ENCODE measurements at regions not wholly inside any gene's neighbourhood (a gene's known extent, or its start where the extent isn't known, plus 50 kb on each side); places are given as distances from the start of the nearest gene placed in this dataset.

- FAIRE-seq (no peak), DNase-seq (no peak)
- H3K27ac ChIP-seq (ENCODE audit: low read depth in 2 of 2, low read length in 2 of 2): no peak overlapping the region
- H3K4me3 ChIP-seq (ENCODE audit: low read length in 3 of 3): no peak overlapping the region
- H3K9ac ChIP-seq (ENCODE audit: low read length in 3 of 3): no peak overlapping the region
- H3K4me1 ChIP-seq (ENCODE audit: control insufficient read depth in 2 of 3, insufficient read depth in 2 of 3, low read depth in 1 of 3, low read length in 3 of 3): no peaks in the 10 kb centered on the region
- TF ChIP-seq CTCF (IDR thresholded peaks at IDR 0.05; ENCODE audit: borderline replicate concordance, extremely low read depth, insufficient read depth): no peak
- no peaks in the 10 kb centered on the region for H3K36me3 ChIP-seq (ENCODE audit: control insufficient read depth in 2 of 3, insufficient read depth in 3 of 3, low read length in 3 of 3)
- H3K9me3 ChIP-seq (ENCODE audit: control insufficient read depth in 2 of 3, insufficient read depth in 1 of 3, low read length in 3 of 3): no peaks in the 10 kb centered on the region
- no peaks in the 10 kb centered on the region for H3K27me3 ChIP-seq (ENCODE audit: control insufficient read depth, insufficient read depth, low read length)
- intact Hi-C loops (cut with DNase I): no loop called here
Measured at GRCh38 chr21:37984416-37984815, 68.2 kb upstream of the KCNJ6 start.

GRCh38 chr21:37986000-37986399 is 69.7 kb upstream of the KCNJ6 start:
- H3K4me1 ChIP-seq (ENCODE audit: control insufficient read depth in 2 of 3, insufficient read depth in 2 of 3, low read depth in 1 of 3, low read length in 3 of 3): no peaks in the 10 kb centered on the region
- H3K4me3 ChIP-seq (ENCODE audit: low read length in 3 of 3): no peak overlapping the region
- H3K36me3 ChIP-seq (ENCODE audit: control insufficient read depth in 2 of 3, insufficient read depth in 3 of 3, low read length in 3 of 3): no peaks in the 10 kb centered on the region
- H3K9ac ChIP-seq (ENCODE audit: low read length in 3 of 3): no peak overlapping the region
- no peaks in the 10 kb centered on the region for H3K9me3 ChIP-seq (ENCODE audit: control insufficient read depth in 2 of 3, insufficient read depth in 1 of 3, low read length in 3 of 3)
- FAIRE-seq: no peak
- TF ChIP-seq CTCF (IDR thresholded peaks at IDR 0.05; ENCODE audit: borderline replicate concordance, extremely low read depth, insufficient read depth): no peak
- intact Hi-C loops (cut with DNase I): no loop called here
- DNase-seq: no peak
- no peak overlapping the region for H3K27ac ChIP-seq (ENCODE audit: low read depth in 2 of 2, low read length in 2 of 2)
- no peaks in the 10 kb centered on the region for H3K27me3 ChIP-seq (ENCODE audit: control insufficient read depth, insufficient read depth, low read length)

GRCh38 chr21:37986751-37987399 is 70.6 kb upstream of the KCNJ6 start:
- no peaks in the 10 kb centered on the region for H3K9me3 ChIP-seq (ENCODE audit: control insufficient read depth in 2 of 3, insufficient read depth in 1 of 3, low read length in 3 of 3)
- H3K4me3 ChIP-seq (ENCODE audit: low read length in 3 of 3): no peak overlapping the region
- no peaks in the 10 kb centered on the region for H3K4me1 ChIP-seq (ENCODE audit: control insufficient read depth in 2 of 3, insufficient read depth in 2 of 3, low read depth in 1 of 3, low read length in 3 of 3)
- no peak for FAIRE-seq
- no peaks in the 10 kb centered on the region for H3K36me3 ChIP-seq (ENCODE audit: control insufficient read depth in 2 of 3, insufficient read depth in 3 of 3, low read length in 3 of 3)
- intact Hi-C loops (cut with DNase I): no loop called here
- no peak for TF ChIP-seq CTCF (IDR thresholded peaks at IDR 0.05; ENCODE audit: borderline replicate concordance, extremely low read depth, insufficient read depth)
- H3K9ac ChIP-seq (ENCODE audit: low read length in 3 of 3): no peak overlapping the region
- no peak overlapping the region for H3K27ac ChIP-seq (ENCODE audit: low read depth in 2 of 2, low read length in 2 of 2)
- DNase-seq: no peak
- no peaks in the 10 kb centered on the region for H3K27me3 ChIP-seq (ENCODE audit: control insufficient read depth, insufficient read depth, low read length)

- TF ChIP-seq CTCF (IDR thresholded peaks at IDR 0.05; ENCODE audit: borderline replicate concordance, extremely low read depth, insufficient read depth): no peak
- H3K9ac ChIP-seq (ENCODE audit: low read length in 3 of 3): no peak overlapping the region
- H3K27me3 ChIP-seq (ENCODE audit: control insufficient read depth, insufficient read depth, low read length): no peaks in the 10 kb centered on the region
- FAIRE-seq (no peak), DNase-seq (no peak)
- H3K36me3 ChIP-seq (ENCODE audit: control insufficient read depth in 2 of 3, insufficient read depth in 3 of 3, low read length in 3 of 3): no peaks in the 10 kb centered on the region
- intact Hi-C loops (cut with DNase I): no loop called here
- no peak overlapping the region for H3K27ac ChIP-seq (ENCODE audit: low read depth in 2 of 2, low read length in 2 of 2)
- no peaks in the 10 kb centered on the region for H3K9me3 ChIP-seq (ENCODE audit: control insufficient read depth in 2 of 3, insufficient read depth in 1 of 3, low read length in 3 of 3)
- no peak overlapping the region for H3K4me3 ChIP-seq (ENCODE audit: low read length in 3 of 3)
- H3K4me1 ChIP-seq (ENCODE audit: control insufficient read depth in 2 of 3, insufficient read depth in 2 of 3, low read depth in 1 of 3, low read length in 3 of 3): no peaks in the 10 kb centered on the region
Measured at GRCh38 chr21:37987668-37988067, 71.4 kb upstream of the KCNJ6 start.
